ENCODE measurements at regions not wholly inside any gene's neighbourhood (a gene's known extent, or its start where the extent isn't known, plus 50 kb on each side); places are given as distances from the start of the nearest gene placed in this dataset.

- H3K4me3 ChIP-seq (ENCODE audit: low read length), result no peak overlapping the region
Measured at GRCh38 chr12:40157336-40157735, 51.5 kb upstream of the SLC2A13 start.

DNA sequence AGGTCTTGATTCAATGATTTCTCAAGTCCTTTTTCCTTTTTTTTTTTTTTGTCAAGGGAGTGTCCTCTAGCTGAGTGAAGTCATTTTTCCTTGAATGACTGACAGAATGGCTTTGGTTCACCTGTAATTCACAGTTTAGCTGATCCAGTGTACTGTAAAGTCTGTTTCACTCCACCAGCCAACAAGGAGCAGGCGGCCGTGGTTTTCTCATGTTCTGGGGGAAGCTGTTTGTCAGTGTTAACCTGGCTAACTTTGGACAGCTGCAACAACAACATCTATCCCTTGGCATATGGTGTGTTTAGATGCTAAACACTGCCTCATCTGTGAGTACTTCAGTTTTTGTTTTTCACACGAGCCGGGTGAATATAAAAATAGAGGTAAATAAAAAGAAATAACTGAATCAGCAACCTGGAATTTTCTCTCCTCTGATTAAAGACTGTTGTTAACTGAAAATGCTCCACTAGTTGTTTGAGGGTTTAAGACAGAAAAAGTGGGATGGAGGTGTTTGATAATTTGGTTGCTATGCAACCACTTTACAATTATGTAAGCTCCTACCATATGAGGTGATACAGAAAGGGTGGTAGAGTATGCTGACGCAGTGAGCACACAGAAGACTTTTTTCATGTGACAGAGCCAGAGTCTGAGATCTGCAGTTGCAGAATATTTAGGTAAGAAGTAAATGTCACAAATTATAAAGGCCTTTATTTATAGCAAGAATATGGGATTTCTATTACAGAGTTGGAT, 50.3 kb upstream of the SLC2A13 start:
- DNase-seq, result no peak
- no peaks in the 10 kb centered on the region for H3K9me3 ChIP-seq (replicated peaks; ENCODE audit: control insufficient read depth, low read depth, low read length)
- no peaks in the 10 kb centered on the region for H3K4me1 ChIP-seq (ENCODE audit: control insufficient read depth, insufficient read depth, low read length)
- no peak overlapping the region for H3K27ac ChIP-seq (ENCODE audit: low read length)
- H3K36me3 ChIP-seq (ENCODE audit: control insufficient read depth, insufficient read depth, low read length), result no peaks in the 10 kb centered on the region
- WGBS (ENCODE audit: insufficient coverage), result no CpG with 5 or more reads among the region's 5 CpGs
- no peaks in the 10 kb centered on the region for H3K27me3 ChIP-seq (ENCODE audit: control insufficient read depth, insufficient read depth, low read length)
- no peak overlapping the region for H3K4me3 ChIP-seq (ENCODE audit: low read length)

More at GRCh38 chr12:40157336-40157735, 51.5 kb upstream of the SLC2A13 start:
- Histone ChIP-seq H3K9me3 (replicated peaks; ENCODE audit: control insufficient read depth, low read depth, low read length) (peaks cover 3% of the 10 kb centered on the region), H3K36me3 (ENCODE audit: control insufficient read depth, insufficient read depth, low read length) (no peaks in the 10 kb centered on the region), H3K27me3 (ENCODE audit: control insufficient read depth, insufficient read depth, low read length) (no peaks in the 10 kb centered on the region), H3K27ac (ENCODE audit: low read length) (no peak overlapping the region), H3K4me1 (ENCODE audit: control insufficient read depth, insufficient read depth, low read length) (no peaks in the 10 kb centered on the region)
- DNase-seq, result no peak
- WGBS (ENCODE audit: insufficient coverage), result no CpG with 5 or more reads among the region's 3 CpGs
